Naive thymus-derived CD8-positive, alpha-beta T cell (primary cell): ENCODE measurements at regions not wholly inside any gene's neighbourhood (a gene's known extent, or its start where the extent isn't known, plus 50 kb on each side); places are given as distances from the start of the nearest gene placed in this dataset.
A peak's percentile ranks its signal among the peaks of the same experiment; 100 is the strongest.
"Not testable (repeated sequence)": the region's sequence is repeated elsewhere in the genome, so short reads cannot be mapped to it uniquely, and the experiment has no call there.

Source experiments
- ATAC-seq, 2 donors: fragments of 150-1000 bp; cut with Tn5 transposase in 1 of 2; sonication (Bioruptor Pico), chemical (Tn5 transposase) in 1 of 2; 1 replicate in 1 of 2; 2 replicates in 1 of 2; pipeline ENCODE4 v1.10.0; 2021; ENCODE audit warnings: mild to moderate bottlenecking in 2 of 2, moderate library complexity in 2 of 2
- POLR2A ChIA-PET: fragments of 350-600 bp; sonication (Branson Sonifier 250); formaldehyde crosslinking; loops from one replicate; lab custom pipeline; 2021; ENCODE audit warnings: antibody characterized with exemption; lab: Charles Lee
- DNase-seq, 10 donors: peaks; one replicate each; pipeline versions ENCODE4 v3.0.0 to v3.0.0-alpha.2; 2020 to 2022
- H3K27ac Mint-ChIP-seq, 10 donors: one replicate each; pipeline ENCODE4 v1.8.0; 2020 to 2022; ENCODE audit warnings: mild to moderate bottlenecking in 10 of 10, mixed read lengths in 10 of 10, moderate library complexity in 4 of 10, inconsistent platforms in 1 of 10
- H3K27me3 Mint-ChIP-seq, 5 donors: one replicate each; pipeline ENCODE4 v1.8.0; 2021 to 2022; ENCODE audit warnings: mixed read lengths in 5 of 5
- H3K36me3 Mint-ChIP-seq, 3 donors: one replicate each; pipeline ENCODE4 v1.8.0; 2020 to 2022; ENCODE audit warnings: mixed read lengths in 3 of 3, mild to moderate bottlenecking in 2 of 3, inconsistent platforms in 1 of 3
- H3K4me1 Mint-ChIP-seq, 4 donors: one replicate each; pipeline ENCODE4 v1.8.0; 2021 to 2022; ENCODE audit warnings: mixed read lengths in 4 of 4
- H3K4me3 Mint-ChIP-seq, 10 donors: one replicate each; pipeline ENCODE4 v1.8.0; 2020 to 2022; ENCODE audit warnings: mild to moderate bottlenecking in 10 of 10, mixed read lengths in 10 of 10, moderate library complexity in 6 of 10, inconsistent platforms in 1 of 10
- H3K9me3 Mint-ChIP-seq, 9 donors: one replicate each; pipeline ENCODE4 v1.8.0; 2020 to 2022; ENCODE audit warnings: mixed read lengths in 9 of 9, mild to moderate bottlenecking in 3 of 9, inconsistent platforms in 1 of 9, moderate library complexity in 1 of 9

DNA sequence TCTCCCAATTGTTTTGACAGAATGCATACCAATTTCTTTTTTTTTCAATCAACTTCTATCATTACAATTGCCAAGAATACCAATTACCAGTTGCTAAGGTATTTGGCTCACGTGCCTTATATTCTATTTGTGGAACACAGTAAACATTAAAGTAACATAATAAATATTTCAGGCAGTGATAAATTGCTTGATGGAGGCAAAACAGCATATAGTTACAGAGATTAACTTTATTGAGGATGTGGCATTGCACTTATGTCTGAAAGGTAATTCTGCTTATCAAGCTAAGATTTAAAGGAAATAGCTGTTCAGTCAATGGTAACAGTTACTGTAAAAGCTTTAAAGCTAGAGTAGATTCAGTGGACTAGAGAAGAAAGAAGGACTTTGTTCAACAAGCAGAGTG lies 1107.8 kb downstream of the FSCB start:
- no peak overlapping the region for H3K4me3 Mint-ChIP-seq
- DNase-seq (no peak), ATAC-seq (no peak)
- H3K4me1 Mint-ChIP-seq, result no peaks in the 10 kb centered on the region
- POLR2A ChIA-PET, result no interaction called here
- H3K9me3 Mint-ChIP-seq, result peaks cover 2 to 15% (median 8%) of the 10 kb centered on the region in 9 donors
- no peaks in the 10 kb centered on the region for H3K36me3 Mint-ChIP-seq
- no peaks in the 10 kb centered on the region for H3K27me3 Mint-ChIP-seq
- no peak overlapping the region for H3K27ac Mint-ChIP-seq

DNA sequence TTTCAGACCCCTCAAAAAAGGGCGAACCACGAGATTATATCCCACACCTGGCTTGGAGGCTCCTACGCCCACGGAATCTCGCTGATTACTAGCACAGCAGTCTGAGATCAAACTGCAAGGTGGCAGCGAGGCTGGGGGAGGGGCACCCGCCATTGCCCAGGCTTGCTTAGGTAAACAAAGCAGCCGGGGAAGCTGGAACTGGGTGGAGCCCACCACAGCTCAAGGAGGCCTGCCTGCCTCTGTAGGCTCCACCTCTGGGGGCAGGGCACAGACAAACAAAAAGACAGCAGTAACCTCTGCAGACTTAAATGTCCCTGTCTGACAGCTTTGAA lies 1136.6 kb downstream of the FSCB start:
- DNase-seq, ATAC-seq, H3K27ac Mint-ChIP-seq, H3K27me3 Mint-ChIP-seq, H3K4me1 Mint-ChIP-seq, H3K4me3 Mint-ChIP-seq, POLR2A ChIA-PET, H3K36me3 Mint-ChIP-seq: not testable (repeated sequence)
- peaks cover 0 to 23% (median 8%) of the 10 kb centered on the region in 9 donors for H3K9me3 Mint-ChIP-seq

DNA sequence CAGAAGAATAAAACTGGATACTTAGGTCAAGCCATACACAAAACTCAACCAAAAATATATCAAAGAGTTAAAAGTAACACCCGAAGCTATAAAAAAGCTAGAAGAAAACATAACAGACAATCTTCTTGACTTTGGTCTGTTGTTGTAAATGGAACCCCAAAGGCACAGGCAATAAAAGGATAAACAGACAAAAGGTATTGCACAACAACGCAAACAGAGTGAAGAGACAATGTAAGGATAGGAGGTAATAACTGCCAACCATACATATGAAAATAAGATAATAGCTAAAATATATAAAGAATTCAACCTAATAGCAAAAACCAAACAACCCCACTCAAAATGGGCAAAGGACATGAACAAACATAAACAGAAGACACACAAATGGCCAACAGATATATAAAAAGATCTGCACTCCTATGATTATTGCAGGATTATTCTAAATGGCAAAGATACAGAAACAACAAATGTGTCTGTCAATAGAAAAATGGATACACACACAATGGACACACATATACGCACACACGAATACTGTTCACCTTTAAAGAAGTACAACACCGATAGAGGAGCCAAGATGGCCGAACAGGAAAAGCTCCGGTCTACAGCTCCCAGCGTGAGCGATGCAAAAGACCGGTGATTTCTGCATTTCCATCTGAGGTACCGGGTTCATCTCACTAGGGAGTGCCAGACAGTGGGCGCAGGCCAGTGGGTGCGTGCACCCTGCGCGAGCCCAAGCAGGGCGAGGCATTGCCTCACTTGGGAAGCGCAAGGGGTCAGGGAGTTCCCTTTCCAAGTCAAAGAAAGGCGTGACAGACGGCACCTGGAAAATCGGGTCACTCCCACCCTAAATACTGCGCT lies 1137.1 kb downstream of the FSCB start:
- ATAC-seq (no peak), DNase-seq (peak in 1 of 10 donors; percentile 31)
- H3K27me3 Mint-ChIP-seq, result no peaks in the 10 kb centered on the region
- H3K4me1 Mint-ChIP-seq, result no peaks in the 10 kb centered on the region
- H3K27ac Mint-ChIP-seq, result no peak overlapping the region
- H3K4me3 Mint-ChIP-seq, result no peak overlapping the region
- peaks cover 0 to 23% (median 8%) of the 10 kb centered on the region in 9 donors for H3K9me3 Mint-ChIP-seq
- POLR2A ChIA-PET, result no interaction called here
- H3K36me3 Mint-ChIP-seq, result no peaks in the 10 kb centered on the region

DNA sequence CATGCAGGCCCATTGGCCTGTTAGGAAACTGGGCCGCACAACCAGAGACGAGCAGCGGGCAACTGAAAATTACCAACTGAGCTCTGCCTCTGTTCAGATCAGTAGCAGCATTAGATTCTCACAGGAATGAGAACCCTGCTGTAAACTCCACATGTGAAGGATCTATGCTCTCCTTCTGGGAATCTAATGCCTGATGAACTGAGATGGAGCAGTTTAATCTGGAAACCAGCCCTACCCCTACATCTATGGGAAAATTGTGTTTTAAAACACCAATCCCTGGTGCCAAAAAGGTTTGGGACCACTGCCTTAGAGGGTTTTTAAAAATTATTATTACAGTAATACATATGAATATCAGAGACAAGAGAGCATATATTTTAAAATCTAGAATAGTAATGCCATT lies 1144.5 kb downstream of the FSCB start:
- Mint-ChIP-seq H3K4me3 (no peak overlapping the region), H3K9me3 (peaks cover 0 to 15% (median 6%) of the 10 kb centered on the region in 9 donors), H3K27ac (no peak overlapping the region), H3K4me1 (peaks cover 0 to 1% (median 0%) of the 10 kb centered on the region in 4 donors), H3K36me3 (no peaks in the 10 kb centered on the region), H3K27me3 (no peaks in the 10 kb centered on the region)
- POLR2A ChIA-PET, result no interaction called here
- ATAC-seq (no peak), DNase-seq (no peak)

DNA sequence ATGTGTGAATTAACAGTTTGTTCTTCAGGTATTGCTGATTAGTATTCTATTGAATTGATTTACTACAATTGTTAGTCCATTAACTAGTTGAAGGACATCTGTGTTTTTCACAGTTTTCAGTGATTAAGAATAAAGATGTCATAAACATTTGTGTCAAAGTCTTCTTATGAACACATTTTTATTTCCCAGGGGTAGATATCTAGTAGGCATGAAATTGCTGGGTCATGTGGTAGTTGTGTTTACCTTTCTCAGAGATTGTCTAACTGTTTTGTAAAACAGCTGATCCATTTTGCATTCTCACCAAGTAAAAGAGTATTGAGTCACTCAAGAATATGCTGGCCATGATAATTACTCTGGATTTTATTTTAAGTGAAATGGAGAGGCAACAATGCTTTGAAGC lies 1145.3 kb downstream of the FSCB start:
- ATAC-seq (no peak), DNase-seq (no peak)
- no peaks in the 10 kb centered on the region for H3K27me3 Mint-ChIP-seq
- H3K36me3 Mint-ChIP-seq, result no peaks in the 10 kb centered on the region
- peaks cover 0 to 9% (median 3%) of the 10 kb centered on the region in 9 donors for H3K9me3 Mint-ChIP-seq
- no peak overlapping the region for H3K27ac Mint-ChIP-seq
- peaks cover 0 to 1% (median 0%) of the 10 kb centered on the region in 4 donors for H3K4me1 Mint-ChIP-seq
- POLR2A ChIA-PET, result no interaction called here
- no peak overlapping the region for H3K4me3 Mint-ChIP-seq

DNA sequence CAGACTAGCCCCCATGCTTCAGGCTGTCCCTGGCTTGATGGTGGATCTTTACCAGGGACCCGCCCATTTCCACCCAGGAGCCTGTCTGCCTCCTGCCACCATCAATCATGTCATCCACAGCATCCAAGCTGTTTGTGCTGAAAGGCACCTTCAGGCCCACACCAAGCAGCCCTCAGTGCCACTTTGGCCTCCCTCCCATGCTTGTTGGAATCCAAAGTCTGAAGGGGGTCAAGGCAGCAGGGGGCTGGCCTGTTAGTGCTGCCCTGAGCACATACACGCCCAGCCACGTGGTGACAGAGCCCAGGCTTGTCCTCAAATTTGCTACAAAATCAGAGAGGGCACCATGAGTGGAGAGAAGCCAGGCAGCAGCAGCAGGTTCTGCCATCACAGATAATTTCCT lies 1146.8 kb downstream of the FSCB start:
- POLR2A ChIA-PET, result no interaction called here
- Mint-ChIP-seq H3K9me3 (peaks cover 0 to 11% (median 2%) of the 10 kb centered on the region in 9 donors), H3K4me3 (no peak overlapping the region), H3K27me3 (no peaks in the 10 kb centered on the region), H3K27ac (no peak overlapping the region), H3K36me3 (no peaks in the 10 kb centered on the region), H3K4me1 (peaks cover 0 to 1% (median 0%) of the 10 kb centered on the region in 4 donors)
- DNase-seq (no peak), ATAC-seq (no peak)

DNA sequence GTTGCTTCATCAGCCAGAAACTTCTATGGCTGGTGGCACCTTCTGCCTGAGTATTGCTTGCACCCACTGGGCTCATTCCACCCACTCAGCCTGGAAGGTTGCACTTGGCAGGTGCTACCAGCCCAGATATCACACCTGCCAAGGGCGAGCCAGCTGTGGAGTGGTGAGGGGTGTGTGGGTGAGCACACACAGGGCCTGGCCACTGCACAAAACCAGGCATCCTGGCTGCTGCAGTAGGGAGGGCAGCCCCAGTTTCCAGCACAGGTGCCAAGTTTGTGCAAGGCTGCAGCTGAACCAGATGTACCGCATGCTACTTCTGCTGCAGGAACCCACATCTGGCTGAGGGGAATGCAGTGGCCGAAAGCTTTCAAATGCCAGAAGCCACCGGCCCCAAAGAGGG lies 1147.8 kb downstream of the FSCB start:
- Mint-ChIP-seq H3K27ac (no peak overlapping the region), H3K4me1 (peaks cover 0 to 1% (median 0%) of the 10 kb centered on the region in 4 donors), H3K4me3 (no peak overlapping the region), H3K36me3 (no peaks in the 10 kb centered on the region), H3K9me3 (peaks cover 0 to 11% (median 2%) of the 10 kb centered on the region in 9 donors), H3K27me3 (no peaks in the 10 kb centered on the region)
- no peak for DNase-seq
- POLR2A ChIA-PET, result no interaction called here
- ATAC-seq, result no peak

DNA sequence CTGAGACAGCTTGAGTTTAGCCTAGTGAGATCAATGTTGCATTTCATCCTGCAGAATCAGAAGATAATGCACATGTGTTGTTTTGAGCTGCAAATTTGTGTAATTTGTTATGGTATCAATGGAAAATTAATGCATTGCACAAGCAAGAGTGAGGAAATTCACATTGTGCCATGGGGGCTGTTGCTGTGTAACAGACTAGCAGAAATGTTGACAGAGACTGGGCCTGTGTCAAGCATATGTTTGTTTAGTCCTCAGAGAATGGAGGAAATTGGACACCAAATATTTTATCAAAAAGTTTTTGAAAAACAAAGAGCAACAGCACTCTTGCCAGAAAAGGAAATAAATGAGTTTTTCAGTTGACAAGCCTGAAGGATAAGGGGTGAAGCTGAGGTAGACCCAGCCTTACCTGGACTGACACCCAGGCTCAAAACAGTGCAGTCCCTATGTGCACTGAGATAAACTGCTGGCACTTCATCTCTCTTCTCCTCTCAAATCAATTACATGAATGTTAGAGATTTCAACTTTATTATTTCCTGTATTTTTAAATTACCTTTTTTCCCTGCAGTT lies 1150.0 kb downstream of the FSCB start:
- peaks cover 0 to 1% (median 0%) of the 10 kb centered on the region in 4 donors for H3K4me1 Mint-ChIP-seq
- no peaks in the 10 kb centered on the region for H3K36me3 Mint-ChIP-seq
- H3K9me3 Mint-ChIP-seq, result peaks cover 0 to 17% (median 2%) of the 10 kb centered on the region in 9 donors
- H3K27me3 Mint-ChIP-seq, result no peaks in the 10 kb centered on the region
- no peak overlapping the region for H3K27ac Mint-ChIP-seq
- DNase-seq, result no peak
- H3K4me3 Mint-ChIP-seq, result no peak overlapping the region
- POLR2A ChIA-PET, result no interaction called here
- no peak for ATAC-seq

DNA sequence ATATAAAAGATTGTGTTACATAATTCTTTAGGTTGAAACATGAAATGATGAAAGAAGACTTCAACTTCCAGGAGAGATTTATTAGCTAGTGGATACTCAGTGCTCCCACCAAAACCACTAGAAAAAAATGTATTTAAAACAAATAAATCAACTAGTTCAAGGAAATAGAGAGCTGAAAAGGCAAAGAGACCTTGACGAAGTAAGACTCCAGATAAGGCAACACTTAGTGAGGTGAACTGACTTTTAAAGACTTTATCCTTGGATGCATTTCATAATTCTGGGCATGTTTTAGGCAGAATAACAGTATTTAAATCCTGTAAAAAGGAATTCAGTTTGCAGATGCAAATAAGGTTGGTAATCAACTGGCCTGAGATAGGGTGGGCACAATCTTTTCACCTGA lies 1150.7 kb downstream of the FSCB start:
- no peak for ATAC-seq

DNA sequence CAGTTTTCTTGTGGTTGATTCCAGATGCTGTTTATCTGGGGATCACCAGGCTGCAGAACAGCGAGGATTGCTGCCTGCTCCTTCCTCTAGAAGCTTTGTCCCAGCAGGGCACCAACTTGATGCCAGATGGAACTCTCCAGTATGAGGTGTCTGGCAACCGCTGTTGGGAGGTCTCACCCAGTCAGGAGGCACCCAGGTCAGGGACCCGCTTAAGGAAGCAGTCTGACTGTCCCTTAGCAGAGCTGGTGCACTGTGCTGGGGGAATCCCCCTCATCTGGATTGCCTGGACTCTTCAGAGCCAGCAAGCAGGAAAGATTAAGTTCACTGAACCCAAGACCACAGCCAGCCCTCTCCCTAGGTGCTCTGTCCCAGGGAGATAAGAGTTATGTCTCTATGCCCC lies 1165.2 kb downstream of the FSCB start:
- POLR2A ChIA-PET, result no interaction called here
- Mint-ChIP-seq H3K4me3 (no peak overlapping the region), H3K27ac (no peak overlapping the region), H3K9me3 (peaks cover 6 to 37% (median 18%) of the 10 kb centered on the region in 9 donors), H3K4me1 (no peaks in the 10 kb centered on the region), H3K36me3 (no peaks in the 10 kb centered on the region), H3K27me3 (no peaks in the 10 kb centered on the region)
- no peak for DNase-seq
- ATAC-seq, result no peak

More for the DNA sequence above, 1150.7 kb downstream of the FSCB start:
- H3K4me3 Mint-ChIP-seq, result no peak overlapping the region
- no peaks in the 10 kb centered on the region for H3K27me3 Mint-ChIP-seq
- H3K27ac Mint-ChIP-seq, result no peak overlapping the region
- H3K4me1 Mint-ChIP-seq, result peaks cover 0 to 1% (median 0%) of the 10 kb centered on the region in 4 donors
- DNase-seq, result no peak
- H3K9me3 Mint-ChIP-seq, result peaks cover 0 to 17% (median 3%) of the 10 kb centered on the region in 9 donors
- H3K36me3 Mint-ChIP-seq, result no peaks in the 10 kb centered on the region
- POLR2A ChIA-PET, result no interaction called here

DNA sequence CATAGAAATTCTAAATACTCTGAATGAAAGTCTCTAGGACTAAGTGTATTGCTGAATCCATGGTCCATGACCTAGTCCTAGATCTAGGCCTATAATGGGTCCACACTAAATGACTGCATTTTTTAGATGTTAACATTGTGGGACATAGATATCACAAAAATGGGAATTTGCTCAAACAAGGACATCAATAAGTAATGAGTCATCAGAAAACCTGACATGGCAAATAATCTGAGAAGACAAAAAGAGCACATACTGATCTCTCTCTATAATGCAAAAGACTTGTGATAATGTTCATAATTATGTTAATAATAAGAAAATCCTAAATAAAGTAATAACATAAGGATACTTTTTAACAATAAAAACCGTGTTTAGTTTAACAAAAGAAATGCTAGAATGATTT lies 1168.4 kb downstream of the FSCB start:
- DNase-seq (no peak), ATAC-seq (no peak)
- Mint-ChIP-seq H3K27me3 (no peaks in the 10 kb centered on the region), H3K9me3 (peaks cover 0 to 20% (median 7%) of the 10 kb centered on the region in 9 donors), H3K4me3 (no peak overlapping the region), H3K27ac (no peak overlapping the region), H3K4me1 (no peaks in the 10 kb centered on the region), H3K36me3 (no peaks in the 10 kb centered on the region)
- POLR2A ChIA-PET, result no interaction called here

DNA sequence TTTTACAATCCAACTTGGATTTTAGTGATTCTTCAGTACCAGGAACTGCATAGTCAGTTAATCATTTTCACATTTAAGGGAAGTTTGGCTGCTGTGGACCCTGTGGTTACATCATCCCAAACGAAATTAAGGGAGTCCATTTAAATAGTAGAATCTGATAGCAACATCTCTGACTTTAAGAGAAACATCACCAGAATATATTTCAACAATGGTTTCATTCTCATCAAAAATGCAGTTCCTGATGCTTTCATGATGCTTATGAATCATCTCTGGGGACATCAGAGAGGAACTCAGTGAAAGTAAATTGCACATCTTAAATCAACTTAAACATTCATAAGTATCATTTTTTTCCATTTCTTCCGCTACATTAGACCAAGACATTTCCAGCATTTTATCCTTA lies 1170.7 kb downstream of the FSCB start:
- no peak for ATAC-seq

DNA sequence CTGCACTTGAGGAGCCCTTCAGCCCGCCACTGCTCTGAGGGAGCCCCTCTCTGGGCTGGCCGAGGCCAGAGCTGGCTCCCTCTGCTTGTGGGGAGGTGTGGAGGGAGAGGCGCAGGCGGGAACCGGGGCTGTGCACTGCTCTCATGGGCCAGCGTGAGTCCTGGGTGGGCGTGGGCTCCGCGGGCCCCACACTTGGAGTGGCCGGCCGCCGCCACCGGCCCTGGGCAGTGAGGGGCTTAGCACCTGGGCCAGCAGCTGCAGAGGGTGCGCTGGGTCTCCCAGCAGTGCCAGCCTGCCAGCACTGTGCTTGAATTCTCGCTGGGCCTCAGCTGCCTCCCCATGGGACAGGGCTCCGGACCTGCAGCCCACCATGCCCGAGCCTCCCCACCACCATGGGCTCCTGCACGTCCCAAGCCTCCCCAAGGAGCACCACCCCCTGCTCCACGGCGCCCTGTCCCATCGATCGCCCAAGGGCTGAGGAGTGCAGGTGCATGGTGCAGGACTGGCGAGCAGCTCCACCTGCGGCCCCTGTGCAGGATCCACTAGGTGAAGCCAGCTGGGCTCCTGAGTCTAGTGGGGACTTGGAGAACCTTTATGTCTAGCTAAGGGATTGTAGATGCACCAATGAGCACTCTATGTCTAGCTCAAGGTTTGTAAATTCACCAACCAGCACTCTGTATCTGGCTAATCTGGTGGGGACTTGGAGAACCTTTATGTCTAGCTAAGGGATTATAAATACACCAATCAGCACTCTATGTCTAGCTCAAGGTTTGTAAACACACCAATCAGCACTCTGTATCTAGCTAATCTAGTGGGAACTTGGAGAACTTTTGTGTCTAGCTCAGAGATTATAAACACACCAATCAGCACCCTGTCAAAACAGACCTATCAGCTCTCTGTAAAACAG lies 1180.3 kb downstream of the FSCB start:
- H3K4me3 Mint-ChIP-seq, H3K4me1 Mint-ChIP-seq, POLR2A ChIA-PET, ATAC-seq, DNase-seq, H3K27ac Mint-ChIP-seq, H3K27me3 Mint-ChIP-seq, H3K36me3 Mint-ChIP-seq: not testable (repeated sequence)
- H3K9me3 Mint-ChIP-seq, result peaks cover 0 to 17% (median 7%) of the 10 kb centered on the region in 9 donors

More for the DNA sequence above, 1170.7 kb downstream of the FSCB start:
- H3K27me3 Mint-ChIP-seq, result no peaks in the 10 kb centered on the region
- DNase-seq, result no peak
- no peak overlapping the region for H3K4me3 Mint-ChIP-seq
- POLR2A ChIA-PET, result no interaction called here
- no peaks in the 10 kb centered on the region for H3K36me3 Mint-ChIP-seq
- peaks cover 0 to 15% (median 6%) of the 10 kb centered on the region in 9 donors for H3K9me3 Mint-ChIP-seq
- H3K27ac Mint-ChIP-seq, result no peak overlapping the region
- H3K4me1 Mint-ChIP-seq, result no peaks in the 10 kb centered on the region
